Fibroblast of skin of right biceps (primary cell): ENCODE measurements at regions not wholly inside any gene's neighbourhood (a gene's known extent, or its start where the extent isn't known, plus 50 kb on each side); places are given as distances from the start of the nearest gene placed in this dataset.

Experiments
- DNase-seq: peaks from one replicate; pipeline ENCODE4 v3.0.0-alpha.2; 2013

GRCh38 chr1:98813738-98814309 lies 152.3 kb downstream of the SNX7 start:
- DNase-seq = no peak

- no peak for DNase-seq
These were observed 156.3 kb downstream of the SNX7 start for GRCh38 chr1:98817821-98818220.

- no peak for DNase-seq
These were observed 159.9 kb downstream of the SNX7 start for GRCh38 chr1:98821379-98821778.

- DNase-seq = no peak
These were observed 163.2 kb downstream of the SNX7 start for GRCh38 chr1:98824736-98825135.

- no peak for DNase-seq
These were observed 165.5 kb downstream of the SNX7 start for GRCh38 chr1:98827041-98827440.

- DNase-seq = peak; percentile 20
These were observed 164.8 kb downstream of the PLPPR5 start for GRCh38 chr1:98839840-98840239.
